Activated CD4-positive, alpha-beta T cell treated with anti-CD3 and anti-CD28 coated beads, Interleukin-2, amount 10 ng/mL, durations not matched to agents 24 days and 14 days (primary cell): ENCODE measurements at regions not wholly inside any gene's neighbourhood (a gene's known extent, or its start where the extent isn't known, plus 50 kb on each side); places are given as distances from the start of the nearest gene placed in this dataset.
"Not testable (repeated sequence)": the region's sequence is repeated elsewhere in the genome, so short reads cannot be mapped to it uniquely, and the experiment has no call there.

Experiments used
- DNase-seq: peaks from one replicate; pipeline ENCODE4 v3.0.0; 2022
- H3K27ac Mint-ChIP-seq: one replicate; pipeline ENCODE4 v1.8.0; 2022; ENCODE audit warnings: mild to moderate bottlenecking, mixed read lengths
- H3K27me3 Mint-ChIP-seq: one replicate; pipeline ENCODE4 v1.8.0; 2022; ENCODE audit warnings: mixed read lengths
- H3K36me3 Mint-ChIP-seq: one replicate; pipeline ENCODE4 v1.8.0; 2022; ENCODE audit warnings: low read depth, mild to moderate bottlenecking, mixed read lengths
- H3K4me1 Mint-ChIP-seq: one replicate; pipeline ENCODE4 v1.8.0; 2021; ENCODE audit warnings: mixed read lengths
- H3K4me3 Mint-ChIP-seq: one replicate; pipeline ENCODE4 v1.8.0; 2022; ENCODE audit warnings: mild to moderate bottlenecking, moderate library complexity, mixed read lengths
- H3K9me3 Mint-ChIP-seq: one replicate; pipeline ENCODE4 v1.8.0; 2021; ENCODE audit warnings: mixed read lengths
- intact Hi-C: fragments of 100-400 bp; cut with micrococcal nuclease; formaldehyde crosslinking; loops from one replicate; pipeline ENCODE4 v1.15.1; 2023

- DNase-seq = no peak
- intact Hi-C loops = no loop called here
- Mint-ChIP-seq H3K36me3 (no peaks in the 10 kb centered on the region), H3K27me3 (no peaks in the 10 kb centered on the region), H3K27ac (no peak overlapping the region), H3K4me3 (no peak overlapping the region), H3K4me1 (no peaks in the 10 kb centered on the region), H3K9me3 (peaks cover 14% of the 10 kb centered on the region)
Observed at GRCh38 chr4:58357947-58358346, 1247.8 kb upstream of the IGFBP7 start.

GRCh38 chr4:58325070-58325469, 1214.9 kb upstream of the IGFBP7 start:
- no peaks in the 10 kb centered on the region for H3K27me3 Mint-ChIP-seq
- intact Hi-C loops = no loop called here
- H3K36me3 Mint-ChIP-seq = no peaks in the 10 kb centered on the region
- no peaks in the 10 kb centered on the region for H3K4me1 Mint-ChIP-seq
- no peak overlapping the region for H3K27ac Mint-ChIP-seq
- no peak overlapping the region for H3K4me3 Mint-ChIP-seq
- DNase-seq = no peak
- H3K9me3 Mint-ChIP-seq = no peaks in the 10 kb centered on the region

GRCh38 chr4:58313444-58313843, 1203.3 kb upstream of the IGFBP7 start:
- H3K9me3 Mint-ChIP-seq = no peaks in the 10 kb centered on the region
- no peaks in the 10 kb centered on the region for H3K4me1 Mint-ChIP-seq
- intact Hi-C loops = no loop called here
- no peak overlapping the region for H3K27ac Mint-ChIP-seq
- no peaks in the 10 kb centered on the region for H3K36me3 Mint-ChIP-seq
- H3K27me3 Mint-ChIP-seq = no peaks in the 10 kb centered on the region
- DNase-seq = no peak
- H3K4me3 Mint-ChIP-seq = no peak overlapping the region

- DNase-seq = no peak
- H3K36me3 Mint-ChIP-seq = no peaks in the 10 kb centered on the region
- no peaks in the 10 kb centered on the region for H3K27me3 Mint-ChIP-seq
- no peaks in the 10 kb centered on the region for H3K9me3 Mint-ChIP-seq
- intact Hi-C loops = no loop called here
- no peak overlapping the region for H3K27ac Mint-ChIP-seq
- no peak overlapping the region for H3K4me3 Mint-ChIP-seq
- no peaks in the 10 kb centered on the region for H3K4me1 Mint-ChIP-seq
Observed at GRCh38 chr4:58303456-58303855, 1193.3 kb upstream of the IGFBP7 start.

GRCh38 chr4:58301376-58301999, 1191.3 kb upstream of the IGFBP7 start:
- no peaks in the 10 kb centered on the region for H3K36me3 Mint-ChIP-seq
- H3K9me3 Mint-ChIP-seq = no peaks in the 10 kb centered on the region
- H3K4me1 Mint-ChIP-seq = no peaks in the 10 kb centered on the region
- intact Hi-C loops = no loop called here
- no peak overlapping the region for H3K4me3 Mint-ChIP-seq
- no peaks in the 10 kb centered on the region for H3K27me3 Mint-ChIP-seq
- no peak overlapping the region for H3K27ac Mint-ChIP-seq
- no peak for DNase-seq

- intact Hi-C loops = no loop called here
- Mint-ChIP-seq H3K36me3 (no peaks in the 10 kb centered on the region), H3K27me3 (no peaks in the 10 kb centered on the region), H3K9me3 (no peaks in the 10 kb centered on the region), H3K27ac (no peak overlapping the region), H3K4me3 (no peak overlapping the region), H3K4me1 (no peaks in the 10 kb centered on the region)
- no peak for DNase-seq
Observed at GRCh38 chr4:58286335-58286734, 1176.2 kb upstream of the IGFBP7 start.

- H3K4me1 Mint-ChIP-seq, H3K36me3 Mint-ChIP-seq, H3K27me3 Mint-ChIP-seq, H3K27ac Mint-ChIP-seq, H3K9me3 Mint-ChIP-seq, DNase-seq, intact Hi-C loops, H3K4me3 Mint-ChIP-seq: not testable (repeated sequence)
Observed at GRCh38 chr4:58280928-58281327, 1170.7 kb upstream of the IGFBP7 start.

GRCh38 chr4:58275856-58276255, 1165.7 kb upstream of the IGFBP7 start:
- intact Hi-C loops = no loop called here
- DNase-seq = no peak
- H3K27me3 Mint-ChIP-seq = no peaks in the 10 kb centered on the region

GRCh38 chr4:58274553-58274952, 1164.4 kb upstream of the IGFBP7 start:
- Mint-ChIP-seq H3K27me3 (no peaks in the 10 kb centered on the region), H3K36me3 (no peaks in the 10 kb centered on the region), H3K9me3 (no peaks in the 10 kb centered on the region), H3K4me1 (no peaks in the 10 kb centered on the region), H3K4me3 (no peak overlapping the region), H3K27ac (no peak overlapping the region)
- intact Hi-C loops = no loop called here
- DNase-seq = no peak

More at GRCh38 chr4:58275856-58276255, 1165.7 kb upstream of the IGFBP7 start:
- no peak overlapping the region for H3K4me3 Mint-ChIP-seq
- H3K4me1 Mint-ChIP-seq = no peaks in the 10 kb centered on the region
- no peaks in the 10 kb centered on the region for H3K36me3 Mint-ChIP-seq
- H3K27ac Mint-ChIP-seq = no peak overlapping the region
- H3K9me3 Mint-ChIP-seq = peaks cover 5% of the 10 kb centered on the region

- Mint-ChIP-seq H3K27me3 (no peaks in the 10 kb centered on the region), H3K4me1 (no peaks in the 10 kb centered on the region), H3K36me3 (no peaks in the 10 kb centered on the region), H3K9me3 (peaks cover 4% of the 10 kb centered on the region), H3K4me3 (no peak overlapping the region), H3K27ac (no peak overlapping the region)
- intact Hi-C loops = no loop called here
- DNase-seq = no peak
Observed at GRCh38 chr4:58272311-58272710, 1162.1 kb upstream of the IGFBP7 start.

GRCh38 chr4:58265734-58266133, 1155.5 kb upstream of the IGFBP7 start:
- intact Hi-C loops = no loop called here
- H3K4me3 Mint-ChIP-seq = no peak overlapping the region
- H3K27ac Mint-ChIP-seq = no peak overlapping the region
- no peaks in the 10 kb centered on the region for H3K4me1 Mint-ChIP-seq
- no peak for DNase-seq
- peaks cover 8% of the 10 kb centered on the region for H3K9me3 Mint-ChIP-seq
- no peaks in the 10 kb centered on the region for H3K27me3 Mint-ChIP-seq
- H3K36me3 Mint-ChIP-seq = no peaks in the 10 kb centered on the region

- Mint-ChIP-seq H3K4me1 (no peaks in the 10 kb centered on the region), H3K27ac (no peak overlapping the region), H3K9me3 (peaks cover 10% of the 10 kb centered on the region), H3K27me3 (no peaks in the 10 kb centered on the region), H3K36me3 (no peaks in the 10 kb centered on the region), H3K4me3 (no peak overlapping the region)
- DNase-seq = no peak
- intact Hi-C loops = no loop called here
Observed at GRCh38 chr4:58261526-58261925, 1151.3 kb upstream of the IGFBP7 start.

GRCh38 chr4:58254291-58254690, 1144.1 kb upstream of the IGFBP7 start:
- DNase-seq = no peak
- no peak overlapping the region for H3K27ac Mint-ChIP-seq
- no peaks in the 10 kb centered on the region for H3K4me1 Mint-ChIP-seq
- no peak overlapping the region for H3K4me3 Mint-ChIP-seq
- no peaks in the 10 kb centered on the region for H3K27me3 Mint-ChIP-seq
- peaks cover 4% of the 10 kb centered on the region for H3K9me3 Mint-ChIP-seq
- H3K36me3 Mint-ChIP-seq = no peaks in the 10 kb centered on the region
- intact Hi-C loops = no loop called here

GRCh38 chr4:58252656-58253055, 1142.5 kb upstream of the IGFBP7 start:
- Mint-ChIP-seq H3K9me3 (no peaks in the 10 kb centered on the region), H3K27ac (no peak overlapping the region), H3K36me3 (no peaks in the 10 kb centered on the region), H3K4me1 (no peaks in the 10 kb centered on the region), H3K4me3 (no peak overlapping the region), H3K27me3 (no peaks in the 10 kb centered on the region)
- intact Hi-C loops = no loop called here
- no peak for DNase-seq

- H3K27me3 Mint-ChIP-seq = no peaks in the 10 kb centered on the region
- no peaks in the 10 kb centered on the region for H3K9me3 Mint-ChIP-seq
- DNase-seq = no peak
- no peak overlapping the region for H3K4me3 Mint-ChIP-seq
- H3K27ac Mint-ChIP-seq = no peak overlapping the region
- no peaks in the 10 kb centered on the region for H3K36me3 Mint-ChIP-seq
- H3K4me1 Mint-ChIP-seq = no peaks in the 10 kb centered on the region
- intact Hi-C loops = no loop called here
Observed at GRCh38 chr4:58247792-58248191, 1137.6 kb upstream of the IGFBP7 start.
